Loucy (cell line): ENCODE measurements at regions not wholly inside any gene's neighbourhood (a gene's known extent, or its start where the extent isn't known, plus 50 kb on each side); places are given as distances from the start of the nearest gene placed in this dataset.

Experiments used
- H2AFZ ChIP-seq: fragments of 200-600 bp; sonication (generic); 2 replicates; pipeline ENCODE4 v1.6.0; 2016; ENCODE audit warnings: antibody characterized with exemption, mild to moderate bottlenecking, low read length, moderate library complexity
- H3F3A ChIP-seq: fragments of 200-600 bp; 2 replicates; pipeline ENCODE4 v1.6.0; 2016; ENCODE audit warnings: antibody characterized with exemption, low read depth, mild to moderate bottlenecking
- H3K27me3 ChIP-seq: fragments of 200-600 bp; sonication (generic); 2 replicates; pipeline ENCODE4 v1.6.1; 2014; ENCODE audit warnings: low read length, mild to moderate bottlenecking; ENCODE audit not compliant: insufficient read depth, poor library complexity, severe bottlenecking
- H3K36me3 ChIP-seq: fragments of 200-600 bp; sonication (generic); 2 replicates; pipeline ENCODE4 v1.6.1; 2016; ENCODE audit warnings: low read length; ENCODE audit not compliant: insufficient read depth
- H3K4me1 ChIP-seq: fragments of 200-600 bp; sonication (generic); 2 replicates; pipeline ENCODE4 v1.5.1; 2014; ENCODE audit warnings: low read length, mild to moderate bottlenecking; ENCODE audit not compliant: insufficient read depth, poor library complexity, severe bottlenecking
- H3K4me2 ChIP-seq: fragments of 200-600 bp; sonication (generic); 2 replicates; pipeline ENCODE4 v1.6.0; 2014; ENCODE audit warnings: antibody characterized with exemption, low read length, low read depth, mild to moderate bottlenecking; ENCODE audit not compliant: poor library complexity, severe bottlenecking
- H3K4me3 ChIP-seq: fragments of 200-600 bp; sonication (generic); 2 replicates; pipeline ENCODE4 v1.5.1; 2014; ENCODE audit warnings: low read length, mild to moderate bottlenecking, mixed read lengths; ENCODE audit not compliant: poor library complexity, severe bottlenecking
- H3K79me2 ChIP-seq: fragments of 200-600 bp; sonication (generic); 2 replicates; pipeline ENCODE4 v1.6.1; 2014; ENCODE audit warnings: low read length; ENCODE audit not compliant: insufficient read depth
- H3K9ac ChIP-seq: fragments of 200-600 bp; sonication (generic); 2 replicates; pipeline ENCODE4 v1.6.0; 2014; ENCODE audit warnings: mild to moderate bottlenecking, low read depth, low read length, moderate library complexity; ENCODE audit not compliant: poor library complexity, severe bottlenecking
- H3K9me2 ChIP-seq: fragments of 200-600 bp; sonication (generic); replicated peaks from 2 replicates; pipeline ENCODE4 v1.6.1; 2016; ENCODE audit warnings: low read depth, low read length, mixed read lengths
- H3K9me3 ChIP-seq: fragments of 200-600 bp; sonication (generic); 2 replicates; pipeline ENCODE4 v1.6.1; 2014; ENCODE audit warnings: mild to moderate bottlenecking, antibody characterized with exemption, low read length, low read depth; ENCODE audit not compliant: insufficient read depth
- H4K20me1 ChIP-seq: fragments of 200-600 bp; sonication (generic); 2 replicates; pipeline ENCODE4 v1.6.0; 2014; ENCODE audit warnings: antibody characterized with exemption, low read length, mild to moderate bottlenecking; ENCODE audit not compliant: insufficient read depth, poor library complexity, severe bottlenecking
- CTCF ChIP-seq: fragments of 200-600 bp; sonication (generic); conservative IDR thresholded peaks from 2 replicates; pipeline ENCODE4 v1.5.1; 2014; ENCODE audit warnings: mild to moderate bottlenecking, antibody characterized with exemption, low read length
- EZH2phosphoT487 ChIP-seq: fragments of 200-600 bp; IDR thresholded peaks from 2 replicates; pipeline ENCODE4 v1.6.1; 2018; ENCODE audit warnings: antibody characterized with exemption, mild to moderate bottlenecking, moderate library complexity, borderline replicate concordance

DNA sequence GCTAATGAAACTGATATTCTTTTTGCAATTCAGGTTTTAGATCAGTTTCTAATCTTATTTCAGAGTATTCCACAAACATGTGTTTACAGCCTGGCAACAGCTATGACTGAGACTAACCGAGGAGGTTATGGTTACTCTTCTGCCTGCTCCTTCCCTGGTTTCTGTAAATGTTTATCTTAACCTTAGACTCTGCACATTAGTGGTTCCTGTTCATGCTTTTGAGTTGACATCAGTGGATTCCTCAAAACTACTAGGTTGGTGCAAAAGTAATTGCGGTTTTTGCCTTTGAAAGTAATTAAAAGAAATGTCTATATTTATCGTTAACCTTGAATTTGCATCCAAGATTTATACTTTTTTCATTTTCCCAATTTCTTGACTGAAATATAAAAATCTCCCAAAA, 237.0 kb upstream of the TSHZ3 start:
- Histone ChIP-seq H3K4me1 (no peaks in the 10 kb centered on the region), H3K9ac (no peak overlapping the region), H3F3A (no peaks in the 10 kb centered on the region), H4K20me1 (no peaks in the 10 kb centered on the region), H3K9me3 (peaks cover 2% of the 10 kb centered on the region; the same call in 1 of the 2 replicates), H2AFZ (no peak overlapping the region), H3K9me2 (no peaks in the 10 kb centered on the region), H3K79me2 (no peaks in the 10 kb centered on the region), H3K4me3 (no peak overlapping the region), H3K27me3 (no peaks in the 10 kb centered on the region), H3K4me2 (no peak overlapping the region), H3K36me3 (no peaks in the 10 kb centered on the region)
- TF ChIP-seq CTCF (no peak), EZH2phosphoT487 (no peak)

DNA sequence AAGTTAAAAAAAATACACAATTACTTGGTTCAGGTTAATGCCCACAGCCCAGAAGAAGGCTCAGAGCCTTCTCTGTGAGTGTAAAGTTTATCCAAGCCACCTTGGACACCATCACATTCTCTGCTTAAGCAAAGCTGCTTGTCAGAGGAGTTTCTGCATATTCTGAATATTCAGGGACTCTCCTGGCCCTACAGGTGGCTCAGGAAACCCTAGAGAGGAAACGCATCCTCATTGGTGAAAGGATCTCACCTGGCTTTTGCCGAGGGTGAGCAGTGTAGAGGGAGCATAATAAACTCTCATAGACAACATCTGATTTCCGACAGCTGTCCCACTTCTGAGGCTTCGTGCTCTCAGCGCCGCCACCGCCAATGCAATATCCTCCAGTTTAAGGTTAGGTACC, 239.9 kb upstream of the TSHZ3 start:
- H3K36me3 ChIP-seq, result no peaks in the 10 kb centered on the region
- H3K4me3 ChIP-seq, result no peak overlapping the region
- no peaks in the 10 kb centered on the region for H3K27me3 ChIP-seq

DNA sequence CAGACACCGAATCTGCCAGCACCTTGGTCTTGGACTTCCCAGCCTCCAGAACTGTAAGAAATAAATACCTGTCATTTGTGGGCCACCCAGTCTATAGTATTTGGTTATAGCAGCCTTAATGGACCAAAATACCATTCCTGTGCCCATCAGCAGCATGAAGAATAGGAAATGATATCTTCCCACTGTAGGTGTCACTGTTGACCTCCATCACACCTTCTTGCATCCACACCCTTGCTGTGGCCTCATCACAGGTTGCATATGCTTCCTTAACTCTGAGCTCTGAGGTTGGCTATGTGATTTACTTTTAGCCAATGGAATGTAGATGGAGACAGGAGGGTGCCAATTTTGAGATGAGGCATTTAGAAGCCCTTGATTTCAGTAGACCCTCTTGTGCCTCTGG, 242.0 kb upstream of the TSHZ3 start:
- H3K36me3 ChIP-seq, result no peaks in the 10 kb centered on the region
- TF ChIP-seq EZH2phosphoT487 (no peak), CTCF (no peak)
- H3K9me3 ChIP-seq, result peaks cover 2% of the 10 kb centered on the region; the same call in 1 of the 2 replicates
- H3K4me2 ChIP-seq, result no peak overlapping the region
- H3K4me1 ChIP-seq, result no peaks in the 10 kb centered on the region
- no peaks in the 10 kb centered on the region for H4K20me1 ChIP-seq
- H3K9ac ChIP-seq, result no peak overlapping the region
- no peaks in the 10 kb centered on the region for H3K27me3 ChIP-seq
- H3K79me2 ChIP-seq, result no peaks in the 10 kb centered on the region
- no peaks in the 10 kb centered on the region for H3K9me2 ChIP-seq
- no peaks in the 10 kb centered on the region for H3F3A ChIP-seq
- no peak overlapping the region for H3K4me3 ChIP-seq
- H2AFZ ChIP-seq, result no peak overlapping the region

More for the DNA sequence above, 239.9 kb upstream of the TSHZ3 start:
- Histone ChIP-seq H3K4me1 (no peaks in the 10 kb centered on the region), H3K9me2 (no peaks in the 10 kb centered on the region), H4K20me1 (no peaks in the 10 kb centered on the region), H2AFZ (no peak overlapping the region), H3K4me2 (no peak overlapping the region), H3K79me2 (no peaks in the 10 kb centered on the region), H3K9ac (no peak overlapping the region), H3K9me3 (peaks cover 2% of the 10 kb centered on the region; the same call in 1 of the 2 replicates), H3F3A (no peaks in the 10 kb centered on the region)
- no peak for TF ChIP-seq EZH2phosphoT487
- TF ChIP-seq CTCF, result no peak
